Sigmoid colon (tissue), 6 donors: ENCODE measurements at regions not wholly inside any gene's neighbourhood (a gene's known extent, or its start where the extent isn't known, plus 50 kb on each side); places are given as distances from the start of the nearest gene placed in this dataset.

Experiments
- DNase-seq: peaks from one replicate; pipeline ENCODE4 v3.0.0-alpha.2; 2019
- H3K27ac ChIP-seq, 4 donors: fragments of 200-600 bp; sonication (generic); one replicate each; pipeline ENCODE4 v1.5.1; 2016 to 2019; ENCODE audit warnings: mild to moderate bottlenecking in 1 of 4
- H3K27me3 ChIP-seq, 3 donors: fragments of 200-600 bp; sonication (generic); one replicate each; pipeline ENCODE4 v1.5.1; 2019; ENCODE audit warnings: mild to moderate bottlenecking in 1 of 3
- H3K36me3 ChIP-seq, 4 donors: fragments of 200-600 bp; sonication (generic); one replicate each; pipeline ENCODE4 v1.5.1; 2016 to 2019
- H3K4me1 ChIP-seq, 4 donors: fragments of 200-600 bp; sonication (generic); one replicate each; pipeline ENCODE4 v1.5.1; 2017 to 2019
- H3K4me3 ChIP-seq, 4 donors: fragments of 200-600 bp; sonication (generic); one replicate each; pipeline ENCODE4 v1.5.1; 2017 to 2019; ENCODE audit warnings: mild to moderate bottlenecking in 2 of 4, moderate library complexity in 1 of 4
- H3K9me3 ChIP-seq, 4 donors: fragments of 200-600 bp in 3 of 4; sonication (generic) in 3 of 4; one replicate each; pipeline versions ENCODE4 v1.5.1 to v1.6.1; 2013 to 2019
- CTCF ChIP-seq, 4 experiments: fragments of 450-650 bp in 3 of 4; fragments of 200-600 bp in 1 of 4; IDR thresholded peaks; one replicate each; pipeline ENCODE4 v1.5.1; 2016 to 2019; ENCODE audit warnings: antibody characterized with exemption in 4 of 4, mild to moderate bottlenecking in 3 of 4, moderate library complexity in 2 of 4
- EP300 ChIP-seq, 4 donors: sonication (generic); formaldehyde crosslinking; IDR thresholded peaks; one replicate each; pipeline ENCODE4 v1.6.1; 2017; ENCODE audit warnings: antibody characterized with exemption in 4 of 4
- POLR2A ChIP-seq, 2 donors: fragments of 450-650 bp; IDR thresholded peaks; one replicate each; pipeline ENCODE4 v1.6.1; 2016; ENCODE audit warnings: antibody characterized with exemption in 2 of 2, mild to moderate bottlenecking in 2 of 2, moderate library complexity in 2 of 2
- POLR2AphosphoS5 ChIP-seq, 4 donors: sonication (generic); formaldehyde crosslinking; IDR thresholded peaks; one replicate each; pipeline ENCODE4 v1.6.1; 2017; ENCODE audit warnings: antibody characterized with exemption in 4 of 4
- WGBS, 2 donors: extraction: QIAGEN DNeasy Blood & Tissue Kit; methylation state at CpG; one replicate each; pipeline ENCODE4 v1.1.7; 2013; 5-methylcytosine and 5-hydroxymethylcytosine counted together
- intact Hi-C: fragments of 100-400 bp; cut with DNase I; formaldehyde crosslinking; loops from one replicate; pipeline ENCODE4 v1.15.1; 2023
- donor health status: healthy with polysubstance abuse.
- donor health status: healthy.

DNA sequence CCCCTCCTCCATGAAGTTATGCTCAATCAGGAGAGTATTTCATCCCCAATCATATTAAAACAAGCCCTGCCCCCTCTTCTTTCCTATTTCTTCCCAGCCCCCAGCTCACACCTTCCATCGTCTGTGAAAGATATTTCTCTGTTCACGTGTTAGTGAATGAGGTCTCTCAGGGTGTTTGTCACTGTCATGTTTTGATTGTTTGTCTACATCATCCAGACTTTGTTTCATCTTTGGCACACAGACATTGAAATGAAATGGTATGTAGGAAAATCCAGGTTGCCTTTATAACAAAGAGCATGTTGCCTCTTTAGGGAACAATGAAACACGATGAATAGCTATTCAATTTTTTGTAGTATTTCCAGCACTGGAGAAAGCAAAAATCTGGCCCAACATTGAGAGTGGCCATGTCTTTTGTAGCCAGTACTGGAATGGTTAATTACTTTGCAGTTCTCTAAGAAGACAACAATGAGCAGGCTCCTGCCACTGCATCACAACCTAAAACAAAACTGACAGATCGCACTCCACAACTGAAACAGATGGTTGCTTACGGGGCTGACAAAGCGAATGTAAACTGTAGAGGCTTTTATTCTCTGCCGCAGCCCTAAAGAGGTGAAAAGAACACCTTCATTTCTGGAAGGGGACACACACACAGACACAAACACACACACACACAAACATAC is 543.6 kb upstream of the CITED2 start:
- Histone ChIP-seq H3K36me3 (no peaks in the 10 kb centered on the region), H3K4me1 (peaks cover 0 to 9% (median 0%) of the 10 kb centered on the region in 4 donors), H3K27me3 (no peaks in the 10 kb centered on the region), H3K27ac (no peak overlapping the region), H3K4me3 (no peak overlapping the region), H3K9me3 (no peaks in the 10 kb centered on the region)
- no peak for DNase-seq
- TF ChIP-seq CTCF (IDR thresholded peaks at IDR 0.05) (no peak), EP300 (IDR thresholded peaks at IDR 0.05) (no peak), POLR2AphosphoS5 (IDR thresholded peaks at IDR 0.05) (no peak), POLR2A (IDR thresholded peaks at IDR 0.05) (no peak)
- WGBS, 2 donors = 86 to 94% methylated on average over 7 of the region's 7 CpGs
- intact Hi-C loops = no loop called here

DNA sequence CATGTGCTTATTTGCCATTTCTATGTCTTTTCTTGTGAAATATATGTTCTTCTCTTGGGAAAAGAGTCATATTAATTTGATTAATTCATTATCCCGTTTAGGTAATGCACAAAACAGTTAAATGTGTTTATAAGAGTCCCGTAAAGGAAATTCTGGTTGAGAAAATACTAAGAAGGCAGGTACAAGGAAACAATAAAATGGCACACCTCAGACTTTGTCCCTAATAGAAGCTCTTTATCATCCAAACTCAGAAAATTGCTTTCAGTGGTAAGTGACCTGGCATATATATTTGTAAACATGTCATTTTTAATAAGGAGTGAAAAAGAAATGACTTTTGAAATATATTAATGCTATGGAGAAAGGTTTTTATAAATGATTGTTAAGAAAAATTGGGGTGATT is 540.5 kb upstream of the CITED2 start:
- H3K27me3 ChIP-seq = no peaks in the 10 kb centered on the region
- no peak overlapping the region for H3K27ac ChIP-seq
- no peak for TF ChIP-seq POLR2A (IDR thresholded peaks at IDR 0.05)
- no peak for TF ChIP-seq CTCF (IDR thresholded peaks at IDR 0.05)
- TF ChIP-seq POLR2AphosphoS5 (IDR thresholded peaks at IDR 0.05) = no peak
- TF ChIP-seq EP300 (IDR thresholded peaks at IDR 0.05) = no peak
- intact Hi-C loops = no loop called here
- no peaks in the 10 kb centered on the region for H3K36me3 ChIP-seq
- no peaks in the 10 kb centered on the region for H3K9me3 ChIP-seq
- WGBS, 2 donors = 12 to 73% methylated on average over 2 of the region's 2 CpGs
- no peak for DNase-seq
- no peaks in the 10 kb centered on the region for H3K4me1 ChIP-seq
- H3K4me3 ChIP-seq = no peak overlapping the region

DNA sequence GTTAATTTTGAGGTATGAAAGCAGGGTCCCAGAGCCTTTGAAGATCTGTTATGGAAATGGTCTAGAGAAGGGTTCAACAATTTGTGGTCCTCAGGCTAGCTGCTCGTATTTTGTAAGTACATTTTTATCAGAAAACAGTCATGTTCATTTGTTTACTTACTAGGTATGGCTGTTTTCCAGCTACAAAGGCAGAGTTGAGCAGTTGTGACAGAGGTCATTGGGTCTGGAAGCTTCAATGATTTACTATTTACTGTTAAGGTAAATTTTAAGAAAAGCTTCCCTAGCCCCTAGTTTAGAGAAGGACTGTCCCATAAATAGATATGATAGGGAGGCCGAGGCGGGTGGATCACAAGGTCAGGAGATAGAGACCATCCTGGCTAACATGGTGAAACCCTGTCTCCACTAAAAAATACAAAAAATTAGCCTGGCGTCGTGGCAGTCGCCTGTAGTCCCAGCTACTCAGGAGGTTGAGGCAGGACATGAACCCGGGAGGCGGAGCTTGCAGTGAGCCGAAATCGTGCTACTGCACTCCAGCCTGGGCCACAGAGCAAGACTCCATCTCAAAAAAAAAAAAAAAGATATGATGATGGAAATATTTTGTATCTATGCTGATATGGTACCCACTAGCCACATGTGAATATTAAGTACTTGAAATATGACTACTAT is 538.4 kb upstream of the CITED2 start:
- Histone ChIP-seq H3K9me3 (no peaks in the 10 kb centered on the region), H3K4me1 (no peaks in the 10 kb centered on the region), H3K36me3 (no peaks in the 10 kb centered on the region), H3K4me3 (no peak overlapping the region), H3K27me3 (no peaks in the 10 kb centered on the region), H3K27ac (no peak overlapping the region)
- WGBS, 2 donors = 90 to 91% methylated on average over 10 of the region's 10 CpGs
- TF ChIP-seq POLR2A (IDR thresholded peaks at IDR 0.05) = no peak
- no peak for TF ChIP-seq POLR2AphosphoS5 (IDR thresholded peaks at IDR 0.05)
- TF ChIP-seq EP300 (IDR thresholded peaks at IDR 0.05) = no peak
- TF ChIP-seq CTCF (IDR thresholded peaks at IDR 0.05) = no peak
- intact Hi-C loops = no loop called here
- DNase-seq = no peak

- Histone ChIP-seq H3K27ac (no peak overlapping the region), H3K9me3 (no peaks in the 10 kb centered on the region), H3K4me1 (peaks cover 0 to 12% (median 9%) of the 10 kb centered on the region in 4 donors), H3K36me3 (no peaks in the 10 kb centered on the region), H3K27me3 (no peaks in the 10 kb centered on the region), H3K4me3 (no peak overlapping the region)
- intact Hi-C loops = no loop called here
- no peak for DNase-seq
- no peak for TF ChIP-seq POLR2AphosphoS5 (IDR thresholded peaks at IDR 0.05)
- no peak for TF ChIP-seq EP300 (IDR thresholded peaks at IDR 0.05)
- TF ChIP-seq CTCF (IDR thresholded peaks at IDR 0.05) = no peak
- no peak for TF ChIP-seq POLR2A (IDR thresholded peaks at IDR 0.05)
Observed at GRCh38 chr6:139909992-139910391, 535.5 kb upstream of the CITED2 start.
